Stimulated activated CD4-positive, alpha-beta T cell treated with anti-CD3 and anti-CD28 coated beads, TNF-alpha, amount 100 ng/mL, for 24 hours (primary cell): ENCODE measurements at regions not wholly inside any gene's neighbourhood (a gene's known extent, or its start where the extent isn't known, plus 50 kb on each side); places are given as distances from the start of the nearest gene placed in this dataset.

Source experiments
- DNase-seq, 3 experiments: peaks; one replicate each; pipeline ENCODE4 v3.0.0-alpha.2; 2020; ENCODE audit warnings: low read depth in 3 of 3

DNA sequence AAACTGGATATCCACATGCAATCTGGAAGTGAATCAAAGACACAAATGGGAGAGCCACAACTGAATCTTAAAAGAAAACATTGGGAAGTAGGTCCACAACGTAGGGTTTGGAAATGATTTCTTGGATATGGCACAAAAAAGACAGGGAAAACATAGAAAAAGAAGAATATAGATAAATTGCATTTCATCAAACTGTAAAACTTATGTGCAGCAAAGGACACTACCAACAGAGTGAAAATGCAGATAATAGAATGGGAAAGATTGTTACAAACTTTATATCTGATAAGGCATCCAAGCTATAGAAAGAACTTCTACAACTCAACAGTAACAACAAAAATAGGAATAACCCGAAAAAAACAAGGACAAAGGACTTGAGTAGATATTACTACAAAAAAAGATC, 89.6 kb downstream of the ZNF280B start:
- no peak for DNase-seq

DNA sequence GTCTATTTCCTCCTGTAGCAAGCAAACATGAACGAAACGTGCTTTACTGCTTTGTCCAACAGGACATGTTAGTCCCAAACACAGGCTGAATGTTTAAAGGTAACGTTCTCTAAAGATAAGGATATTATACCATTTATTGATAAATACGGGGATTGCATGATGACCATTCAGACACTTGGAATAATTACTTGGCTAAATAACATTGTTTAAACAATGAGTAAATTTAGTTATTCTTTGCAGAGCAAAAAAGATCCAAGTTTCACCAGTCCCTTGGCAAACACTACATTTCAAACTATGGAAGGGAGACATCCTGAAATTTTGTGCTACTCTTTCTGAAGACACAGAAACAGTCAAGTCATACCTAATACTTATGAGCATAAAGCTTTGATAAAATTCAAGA, 88.0 kb downstream of the ZNF280B start:
- no peak for DNase-seq

DNA sequence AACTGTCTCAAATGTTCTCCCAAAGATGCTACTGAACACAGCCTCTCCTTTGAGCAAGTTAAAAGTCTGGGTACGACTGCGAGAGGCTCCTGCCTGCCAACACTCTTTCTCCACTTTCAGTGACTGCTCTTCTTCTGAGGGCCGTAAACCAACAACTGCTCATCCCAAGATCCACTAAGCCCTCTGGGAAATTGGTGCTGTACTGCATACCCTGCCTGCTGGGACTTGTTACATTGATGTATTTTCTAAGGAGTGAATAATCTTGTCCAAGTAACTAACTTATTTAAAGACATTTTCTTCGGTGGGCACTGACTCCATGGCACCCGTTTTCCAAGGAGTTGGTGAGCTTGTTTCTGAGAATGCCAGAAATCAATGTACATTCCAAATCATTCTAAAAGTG, 87.2 kb downstream of the ZNF280B start:
- DNase-seq, result no peak

DNA sequence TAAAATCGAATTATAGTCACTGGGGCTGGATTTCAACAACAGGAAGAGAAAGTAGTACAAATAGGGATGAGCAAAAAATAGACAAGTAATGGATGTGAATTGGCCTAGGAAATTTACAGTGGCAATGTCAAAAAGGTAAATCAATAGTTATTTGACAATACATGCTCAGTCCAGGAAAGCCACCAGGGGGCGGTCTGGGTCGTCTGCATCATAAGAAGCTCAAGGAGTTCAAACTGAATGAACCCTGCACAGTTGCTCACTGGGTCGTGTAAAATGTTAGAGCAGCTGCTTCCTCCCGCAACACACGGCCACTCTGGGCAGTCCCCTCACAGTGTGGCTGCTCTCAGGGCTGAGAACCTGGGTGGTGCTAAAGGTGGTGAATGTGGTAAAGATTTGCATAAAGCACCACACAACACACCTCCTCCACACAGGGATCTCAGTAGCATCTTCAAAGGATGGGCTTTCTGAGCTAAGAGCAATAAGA, 85.9 kb downstream of the ZNF280B start:
- peak; percentile 20 to 73 (median 41) for DNase-seq

DNA sequence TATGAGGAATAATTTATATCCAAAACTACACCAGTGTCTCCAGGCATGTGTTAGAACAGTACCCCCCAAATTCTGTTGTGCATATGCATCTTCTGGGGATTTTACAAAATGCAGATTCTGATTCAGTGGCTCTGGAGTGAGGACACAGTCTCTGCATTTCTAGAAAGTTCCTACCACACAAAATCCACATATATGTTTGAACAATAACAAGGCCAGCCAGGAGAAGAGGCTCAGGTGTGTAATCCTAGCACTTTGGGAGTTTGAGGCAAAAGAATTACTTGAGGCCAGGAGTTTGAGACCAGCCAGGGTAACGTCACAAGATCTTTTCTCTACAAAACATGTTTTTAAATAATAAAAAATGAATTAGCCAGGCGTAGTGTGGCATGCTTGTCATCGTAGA, 84.9 kb downstream of the ZNF280B start:
- DNase-seq, result no peak

DNA sequence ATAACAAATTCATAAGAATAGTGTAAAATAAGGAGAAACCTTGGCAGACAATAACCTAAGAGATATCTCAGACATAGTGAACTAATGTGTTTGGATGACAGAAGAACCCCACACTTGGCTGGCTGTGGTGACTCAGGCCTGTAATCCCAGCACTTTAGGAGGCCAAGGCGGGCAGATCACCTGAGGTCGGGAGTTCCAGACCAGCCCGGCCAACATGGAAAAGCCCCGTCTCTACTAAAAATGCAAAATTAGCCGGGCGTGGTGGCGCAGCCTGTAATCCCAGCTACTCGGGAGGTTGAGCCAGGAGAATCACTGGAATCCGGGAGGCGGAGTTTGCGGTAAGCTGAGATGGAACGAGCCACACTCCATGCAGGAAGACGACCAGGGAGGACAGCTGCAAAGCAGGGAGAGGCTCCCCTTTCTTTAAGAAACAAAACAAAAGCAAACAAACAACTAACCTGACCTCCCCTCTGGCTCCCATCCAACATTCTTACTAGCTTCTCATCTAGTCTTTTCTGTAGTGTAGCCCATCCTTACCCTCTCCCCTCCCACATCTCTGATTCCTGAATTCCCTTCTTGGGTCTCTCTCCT, 84.2 kb downstream of the ZNF280B start:
- DNase-seq, result no peak

DNA sequence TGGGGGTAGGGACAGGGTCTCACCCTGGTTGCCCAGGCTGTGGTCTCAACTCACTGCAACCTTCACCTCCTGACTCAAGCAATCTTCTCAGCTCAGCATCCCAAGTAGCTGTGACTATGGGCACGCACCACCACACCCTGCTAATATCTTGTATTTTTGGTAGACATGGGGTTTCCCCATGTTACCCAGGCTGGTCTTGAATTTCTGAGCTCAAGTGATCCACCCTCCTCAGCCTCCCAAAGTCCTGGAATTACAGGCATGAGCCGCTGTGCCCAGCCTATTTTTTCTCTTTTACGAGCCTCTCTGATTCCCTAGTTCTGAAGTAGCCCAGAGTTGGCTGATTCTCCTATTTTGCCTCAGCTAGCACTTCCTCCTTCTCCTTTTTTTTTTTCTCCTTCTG, 83.6 kb downstream of the ZNF280B start:
- no peak for DNase-seq

DNA sequence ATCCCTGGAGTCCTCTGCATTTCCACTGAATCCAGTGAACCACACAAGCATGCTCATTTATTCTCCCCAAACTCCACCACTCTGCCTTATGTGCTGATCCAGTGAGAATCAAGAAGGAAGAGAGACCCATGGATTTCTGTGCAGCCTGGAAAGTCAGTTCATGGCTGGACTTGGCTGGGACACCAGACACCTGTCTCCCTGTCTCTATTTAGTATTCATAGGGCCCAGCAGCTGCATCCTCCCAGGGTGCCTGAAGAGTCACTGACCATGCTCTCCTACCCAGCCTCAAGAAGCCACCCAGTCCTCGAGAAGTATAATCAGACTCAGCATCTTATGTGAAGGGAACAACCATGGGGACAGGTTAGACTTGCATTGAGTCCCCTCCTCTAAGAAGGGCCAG, 83.2 kb downstream of the ZNF280B start:
- no peak for DNase-seq

DNA sequence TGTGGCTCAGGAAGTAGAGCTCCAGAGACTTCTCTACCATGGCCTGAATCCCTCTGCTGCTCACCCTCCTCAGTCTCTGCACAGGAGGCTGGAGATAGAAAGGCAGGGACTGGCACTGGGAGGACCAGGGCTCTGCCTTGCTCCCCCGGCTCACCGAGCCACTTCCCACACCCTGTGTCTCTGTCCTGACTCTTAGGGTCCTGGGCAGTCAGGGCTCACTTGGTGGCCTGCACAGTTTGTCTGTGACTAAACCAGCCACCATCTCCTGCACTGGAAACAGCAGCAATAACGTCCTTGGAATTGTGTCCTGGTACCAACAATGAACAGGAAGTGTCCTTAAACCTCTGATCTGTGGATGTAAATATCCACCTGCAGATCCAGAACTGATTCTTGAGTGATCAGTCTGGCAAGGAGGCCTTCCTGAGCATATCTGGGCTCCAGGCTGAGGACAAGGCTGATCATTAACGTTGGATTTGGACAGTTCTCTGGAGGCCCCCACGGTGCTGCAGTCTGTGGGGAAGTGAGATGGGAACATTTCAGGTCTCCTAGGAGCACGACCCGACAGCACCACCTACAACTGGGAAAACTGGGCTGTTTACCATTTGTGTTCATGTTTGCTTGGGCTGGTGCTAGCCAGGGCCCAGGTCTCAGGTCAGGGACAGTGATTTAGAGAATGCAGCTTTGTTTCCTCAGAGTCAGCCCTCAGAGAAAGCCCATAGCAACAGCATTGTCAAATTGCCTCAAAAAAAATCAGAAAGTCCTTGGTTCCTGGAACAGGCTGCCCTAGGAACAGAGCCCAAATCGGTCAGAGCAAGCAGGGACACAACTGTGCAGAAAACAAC, 82.5 kb downstream of the ZNF280B start:
- DNase-seq, result no peak

DNA sequence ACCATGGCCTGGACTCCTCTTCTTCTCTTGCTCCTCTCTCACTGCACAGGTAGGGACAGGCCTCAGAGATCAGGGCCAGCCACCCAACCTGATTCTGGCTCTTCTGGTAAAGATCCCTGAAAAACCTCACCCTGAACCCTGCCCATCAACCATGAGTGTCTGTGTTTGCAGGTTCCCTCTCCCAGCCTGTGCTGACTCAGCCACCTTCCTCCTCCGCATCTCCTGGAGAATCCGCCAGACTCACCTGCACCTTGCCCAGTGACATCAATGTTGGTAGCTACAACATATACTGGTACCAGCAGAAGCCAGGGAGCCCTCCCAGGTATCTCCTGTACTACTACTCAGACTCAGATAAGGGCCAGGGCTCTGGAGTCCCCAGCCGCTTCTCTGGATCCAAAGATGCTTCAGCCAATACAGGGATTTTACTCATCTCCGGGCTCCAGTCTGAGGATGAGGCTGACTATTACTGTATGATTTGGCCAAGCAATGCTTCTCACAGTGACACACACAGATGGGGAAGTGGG, 80.9 kb downstream of the ZNF280B start:
- no peak for DNase-seq

DNA sequence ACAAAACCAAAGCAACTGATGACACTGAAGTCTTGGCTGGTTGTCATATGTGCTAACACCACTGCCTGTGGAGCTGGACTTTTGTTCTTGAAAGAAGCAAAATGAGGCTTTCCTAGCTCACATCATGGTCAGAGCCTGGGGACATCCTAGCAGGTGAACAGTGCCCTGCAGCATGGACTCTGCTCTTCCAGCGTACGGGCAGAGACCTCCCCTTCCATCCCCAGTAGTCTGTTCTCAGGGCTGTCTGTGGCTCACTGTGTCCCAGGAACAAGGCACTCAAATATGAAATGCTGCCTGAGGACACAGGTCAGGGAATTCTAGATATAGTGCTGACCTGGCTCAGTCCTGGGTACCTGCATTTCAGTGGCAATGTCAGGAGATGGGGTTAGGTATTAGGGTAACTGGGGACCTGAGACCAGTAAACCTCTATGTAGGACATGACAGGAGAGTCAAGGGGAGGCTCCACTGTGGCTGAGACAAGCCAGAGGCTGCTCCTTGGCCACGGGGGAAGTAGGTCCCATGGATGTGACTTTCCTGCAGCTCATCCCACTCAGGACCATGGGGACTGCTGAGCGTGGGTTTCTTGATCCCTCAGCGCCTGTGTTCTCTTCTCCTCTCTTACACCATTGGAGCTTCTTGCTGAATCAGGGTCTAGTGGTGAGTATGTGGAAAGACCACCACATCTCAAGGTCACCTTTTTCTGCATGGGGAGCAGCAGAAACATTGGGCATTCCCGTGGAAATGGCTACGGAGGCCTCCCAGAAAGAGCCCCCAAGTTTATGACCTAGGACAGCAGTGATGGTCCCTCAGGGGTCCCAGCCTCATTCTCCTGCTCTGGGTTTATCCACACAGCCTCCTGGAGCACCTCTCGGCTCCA, 80.1 kb downstream of the ZNF280B start:
- DNase-seq, result no peak

DNA sequence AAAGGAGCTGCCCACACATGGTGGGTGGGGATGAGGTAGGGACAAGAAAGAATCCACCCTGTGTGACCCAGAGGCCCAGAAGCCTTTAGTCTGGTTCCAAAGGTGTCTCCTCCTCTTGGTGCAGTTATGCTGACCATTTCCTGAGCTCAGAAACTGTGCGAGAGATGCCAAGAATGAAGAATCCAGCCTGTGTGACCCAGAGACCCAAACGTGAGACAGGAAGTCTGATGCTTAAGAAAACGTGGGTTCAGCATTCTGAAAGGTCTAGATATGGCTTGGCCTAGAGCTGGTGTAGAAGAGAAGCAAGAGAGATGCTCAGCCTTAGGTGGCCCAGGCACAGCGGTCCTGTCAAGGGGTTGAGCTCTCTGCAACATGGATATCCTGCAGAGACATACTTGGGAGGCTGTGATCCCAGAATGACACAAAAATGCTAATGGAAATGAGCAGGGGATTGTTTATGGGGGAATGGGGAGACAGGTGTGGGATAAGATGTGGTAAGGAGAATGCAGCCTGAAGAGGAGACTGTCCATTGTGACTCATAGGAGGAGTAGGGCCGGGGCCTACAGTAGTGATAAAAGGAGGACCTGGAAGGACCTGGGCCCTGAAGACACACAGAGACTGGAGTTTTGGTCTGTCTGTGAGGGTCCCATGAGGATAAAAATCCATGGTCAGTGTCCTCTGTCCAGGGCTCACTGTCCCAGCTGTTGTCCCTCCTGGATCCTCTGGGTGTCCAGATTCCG, 79.0 kb downstream of the ZNF280B start:
- DNase-seq, result no peak

DNA sequence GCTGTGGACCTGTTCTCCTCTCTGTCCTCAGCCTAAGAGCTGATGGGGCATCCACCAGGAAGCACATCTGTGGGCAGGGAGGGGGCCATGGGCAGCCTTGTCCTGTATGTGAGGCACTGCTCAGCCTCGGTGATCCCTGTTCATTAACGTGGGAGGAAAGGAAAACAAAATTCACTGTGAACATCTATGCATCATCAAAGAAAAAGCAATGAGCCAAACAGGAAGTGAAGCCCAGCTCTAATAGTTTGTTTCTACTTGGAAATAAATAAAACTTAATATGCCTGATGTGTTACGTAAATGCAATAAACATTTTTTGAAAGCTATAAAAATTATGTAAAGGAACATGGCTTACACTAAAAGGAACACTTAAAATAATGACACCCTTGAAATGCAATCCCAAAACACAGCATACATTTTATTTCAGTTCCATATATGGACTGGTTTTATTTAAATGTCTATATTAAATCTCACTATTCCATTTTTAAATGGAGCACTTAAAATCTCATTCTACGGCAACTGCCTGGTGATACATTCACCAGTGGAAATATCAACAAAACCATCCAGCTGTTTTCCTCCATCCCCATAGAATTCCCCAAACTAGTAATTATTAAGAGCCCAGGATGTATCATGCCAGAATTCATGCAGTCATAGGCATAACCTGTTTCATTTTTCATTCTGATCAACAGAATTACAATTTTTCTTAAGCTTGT, 78.3 kb downstream of the ZNF280B start:
- DNase-seq, result no peak

DNA sequence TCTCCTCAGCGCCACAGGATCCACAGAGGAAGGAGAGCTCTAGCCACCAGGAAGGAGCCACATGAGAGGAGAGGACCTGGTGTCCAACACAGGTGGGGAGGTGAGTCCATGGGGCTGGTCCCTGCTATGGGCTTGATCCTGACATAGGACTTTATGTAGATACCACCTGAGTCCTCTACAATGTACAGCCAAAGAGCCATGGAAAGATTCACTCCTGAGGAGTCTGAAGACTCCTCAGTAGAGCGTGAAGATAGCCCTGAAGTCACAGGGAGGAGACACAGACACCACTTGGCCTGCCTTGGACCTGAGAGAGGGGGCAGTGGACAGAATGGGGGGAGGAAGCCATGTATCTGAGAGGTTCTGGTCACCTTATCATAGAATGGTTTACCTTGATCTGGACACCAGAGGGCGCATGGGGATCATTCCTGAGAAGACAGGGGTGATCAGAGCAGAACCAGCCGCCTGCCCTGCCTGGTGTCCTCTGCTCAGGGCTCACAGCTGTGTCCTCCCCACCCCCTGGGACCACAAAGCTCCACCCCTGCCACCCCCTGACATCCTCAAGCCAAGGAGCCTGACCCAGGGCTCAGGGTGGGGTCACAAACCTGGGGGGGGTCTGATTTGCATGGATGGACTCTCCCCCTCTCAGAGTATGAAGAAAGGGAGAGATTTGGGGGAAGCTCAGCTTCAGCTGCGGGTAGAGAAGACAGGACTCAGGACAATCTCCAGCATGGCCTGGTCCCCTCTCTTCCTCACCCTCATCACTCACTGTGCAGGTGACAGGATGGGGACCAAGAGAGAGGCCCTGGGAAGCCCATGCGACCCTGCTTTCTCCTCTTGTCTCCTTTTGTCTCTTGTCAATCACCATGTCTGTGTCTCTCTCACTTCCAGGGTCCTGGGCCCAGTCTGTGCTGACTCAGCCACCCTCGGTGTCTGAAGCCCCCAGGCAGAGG, 77.0 kb downstream of the ZNF280B start:
- DNase-seq, result peak; percentile 25 to 43 (median 40)

DNA sequence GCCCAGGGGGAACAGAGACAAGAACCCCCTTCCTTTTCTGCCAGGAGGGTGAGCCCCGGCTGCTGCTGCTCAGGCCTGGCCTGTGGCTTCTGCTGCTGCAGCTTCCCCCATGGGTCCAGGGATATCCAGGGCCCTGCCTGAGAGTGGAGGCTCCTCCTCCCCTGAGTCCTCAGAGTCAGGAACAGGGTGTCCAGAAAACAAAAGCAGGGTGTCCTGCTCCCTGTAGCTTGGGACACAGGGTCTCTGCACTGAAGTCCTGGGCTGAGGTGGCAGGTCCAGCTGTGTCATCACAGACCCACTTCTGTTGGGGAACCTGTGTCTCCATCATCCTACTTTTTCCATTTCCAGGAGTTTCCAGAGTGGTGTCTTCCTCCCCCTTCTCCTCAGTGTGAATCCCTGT, 76.1 kb downstream of the ZNF280B start:
- DNase-seq, result no peak

DNA sequence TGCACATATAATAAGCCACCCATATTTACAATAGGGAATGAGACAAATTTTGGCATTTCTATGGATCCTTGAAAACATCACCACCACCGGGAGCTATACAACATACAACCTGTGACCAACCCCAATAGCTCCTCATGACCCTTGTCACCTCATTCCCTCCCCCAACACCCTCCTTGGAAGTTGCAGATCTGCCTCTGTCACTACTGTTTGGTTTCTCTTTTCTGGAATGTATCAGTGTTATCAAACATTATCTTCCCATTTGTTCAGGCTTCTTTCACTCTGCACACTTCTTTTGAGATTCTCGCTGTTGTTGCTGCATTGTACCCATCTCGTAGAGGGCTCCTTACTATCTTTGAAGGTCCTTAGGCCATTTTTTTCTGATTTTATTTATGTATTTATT, 75.6 kb downstream of the ZNF280B start:
- DNase-seq, result no peak

DNA sequence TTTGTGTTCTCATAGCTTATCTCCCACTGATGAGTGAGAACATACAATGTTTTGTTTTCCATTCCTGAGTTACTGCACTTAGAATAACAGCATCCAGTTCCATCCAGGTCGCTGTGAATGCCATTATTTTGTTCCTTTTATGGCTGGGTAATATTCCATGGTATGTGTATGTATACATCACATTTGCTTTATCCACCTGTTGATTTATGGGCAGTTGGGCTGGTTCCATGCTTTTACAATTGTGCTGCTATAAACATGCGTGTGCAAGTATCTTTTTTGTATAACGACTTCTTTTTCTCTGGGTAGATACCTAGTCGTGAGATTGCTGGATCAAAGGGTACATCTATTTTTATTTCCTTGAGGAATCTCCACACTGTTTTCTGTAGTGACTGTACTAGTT, 74.8 kb downstream of the ZNF280B start:
- DNase-seq, result no peak
